ENCODE measurements at regions not wholly inside any gene's neighbourhood (a gene's known extent, or its start where the extent isn't known, plus 50 kb on each side); places are given as distances from the start of the nearest gene placed in this dataset.

GRCh38 chr18:73163236-73163635 is 295.4 kb upstream of the NETO1 start:
- ChIA-PET POLR2A (no interaction called here), CTCF (no interaction called here)
- H3K27ac ChIP-seq (ENCODE audit: low read depth, low read length), result no peak overlapping the region
- no peak for DNase-seq (ENCODE audit: low read depth, low spot score)
- no peaks in the 10 kb centered on the region for H3K27me3 ChIP-seq (ENCODE audit: control insufficient read depth, insufficient read depth, low read length)
- TF ChIP-seq, protein P1, sequence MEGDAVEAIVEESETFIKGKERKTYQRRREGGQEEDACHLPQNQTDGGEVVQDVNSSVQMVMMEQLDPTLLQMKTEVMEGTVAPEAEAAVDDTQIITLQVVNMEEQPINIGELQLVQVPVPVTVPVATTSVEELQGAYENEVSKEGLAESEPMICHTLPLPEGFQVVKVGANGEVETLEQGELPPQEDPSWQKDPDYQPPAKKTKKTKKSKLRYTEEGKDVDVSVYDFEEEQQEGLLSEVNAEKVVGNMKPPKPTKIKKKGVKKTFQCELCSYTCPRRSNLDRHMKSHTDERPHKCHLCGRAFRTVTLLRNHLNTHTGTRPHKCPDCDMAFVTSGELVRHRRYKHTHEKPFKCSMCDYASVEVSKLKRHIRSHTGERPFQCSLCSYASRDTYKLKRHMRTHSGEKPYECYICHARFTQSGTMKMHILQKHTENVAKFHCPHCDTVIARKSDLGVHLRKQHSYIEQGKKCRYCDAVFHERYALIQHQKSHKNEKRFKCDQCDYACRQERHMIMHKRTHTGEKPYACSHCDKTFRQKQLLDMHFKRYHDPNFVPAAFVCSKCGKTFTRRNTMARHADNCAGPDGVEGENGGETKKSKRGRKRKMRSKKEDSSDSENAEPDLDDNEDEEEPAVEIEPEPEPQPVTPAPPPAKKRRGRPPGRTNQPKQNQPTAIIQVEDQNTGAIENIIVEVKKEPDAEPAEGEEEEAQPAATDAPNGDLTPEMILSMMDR (IDR thresholded peaks at IDR 0.05; ENCODE audit: low read depth, low read length), result no peak
- no peaks in the 10 kb centered on the region for H3K9me3 ChIP-seq (ENCODE audit: control insufficient read depth, insufficient read depth, low read length)
- H3K4me3 ChIP-seq (ENCODE audit: low read depth, low read length), result no peak overlapping the region

DNA sequence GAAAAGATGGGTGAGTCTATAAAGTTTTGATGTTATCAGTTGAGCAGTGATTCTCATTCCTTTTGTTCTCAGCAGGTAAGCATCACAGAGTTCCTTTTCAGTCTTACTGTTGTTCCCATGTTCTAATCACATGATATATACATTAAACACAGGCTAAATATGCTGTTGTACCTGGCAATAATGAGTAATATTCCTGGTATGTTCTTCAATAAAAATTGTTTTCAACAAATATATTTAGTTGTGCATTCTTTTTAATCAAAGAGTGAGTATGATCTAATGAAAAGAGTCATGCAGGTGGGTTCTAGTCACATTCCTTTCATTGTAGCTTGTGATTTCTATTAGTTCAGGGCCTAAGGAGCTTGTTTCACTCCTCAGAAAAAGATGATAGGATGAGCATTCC is 288.3 kb upstream of the NETO1 start:
- no peak overlapping the region for H3K4me3 ChIP-seq (ENCODE audit: low read depth, low read length)
- H3K27ac ChIP-seq (ENCODE audit: low read depth, low read length), result no peak overlapping the region
- ChIA-PET POLR2A (no interaction called here), CTCF (no interaction called here)
- H3K9me3 ChIP-seq (ENCODE audit: control insufficient read depth, insufficient read depth, low read length), result no peaks in the 10 kb centered on the region
- no peaks in the 10 kb centered on the region for H3K27me3 ChIP-seq (ENCODE audit: control insufficient read depth, insufficient read depth, low read length)
- TF ChIP-seq, protein P1 (IDR thresholded peaks at IDR 0.05; ENCODE audit: low read depth, low read length), result no peak
- no peak for DNase-seq (ENCODE audit: low read depth, low spot score)

- POLR2A ChIA-PET, result no interaction called here
- no peak overlapping the region for H3K27ac ChIP-seq (ENCODE audit: low read depth, low read length)
- no peaks in the 10 kb centered on the region for H3K9me3 ChIP-seq (ENCODE audit: control insufficient read depth, insufficient read depth, low read length)
- no peaks in the 10 kb centered on the region for H3K27me3 ChIP-seq (ENCODE audit: control insufficient read depth, insufficient read depth, low read length)
- no peak for DNase-seq (ENCODE audit: low read depth, low spot score)
- CTCF ChIA-PET, result no interaction called here
- H3K4me3 ChIP-seq (ENCODE audit: low read depth, low read length), result no peak overlapping the region
- TF ChIP-seq, protein P1 (IDR thresholded peaks at IDR 0.05; ENCODE audit: low read depth, low read length), result no peak
Measured at GRCh38 chr18:73153271-73153670, 285.5 kb upstream of the NETO1 start.

DNA sequence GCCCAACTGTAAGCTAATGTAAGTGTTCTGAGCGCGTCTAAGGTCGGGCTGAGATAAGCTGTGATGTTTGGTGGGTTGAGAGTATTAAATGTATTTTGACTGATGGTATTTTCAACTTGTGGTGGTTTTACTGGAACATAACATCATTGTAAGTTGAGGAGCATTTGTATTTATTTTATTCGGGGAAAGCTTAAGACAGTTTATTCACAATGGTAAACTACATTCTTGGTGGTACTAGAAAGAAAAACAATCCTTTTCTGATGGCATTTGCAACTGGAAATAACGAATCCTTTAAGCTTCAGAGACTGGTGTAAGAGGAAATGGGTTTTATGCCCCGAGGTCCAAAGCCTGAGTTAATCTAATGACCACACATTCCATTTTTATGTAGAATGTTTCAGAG is 283.3 kb upstream of the NETO1 start:
- H3K9me3 ChIP-seq (ENCODE audit: control insufficient read depth, insufficient read depth, low read length), result no peaks in the 10 kb centered on the region
- CTCF ChIA-PET, result interaction anchor here (1.8 to 2.0 kb wide), 2 partner anchors 14 to 15 kb away, joined by 7 read pairs; no protein-coding TSS in a partner anchor
- TF ChIP-seq, protein P1 (IDR thresholded peaks at IDR 0.05; ENCODE audit: low read depth, low read length), result no peak
- H3K27me3 ChIP-seq (ENCODE audit: control insufficient read depth, insufficient read depth, low read length), result no peaks in the 10 kb centered on the region
- no peak overlapping the region for H3K27ac ChIP-seq (ENCODE audit: low read depth, low read length)
- POLR2A ChIA-PET, result interaction anchor here (1.3 kb wide), 1 partner anchor 27 kb away, joined by 3 read pairs; no protein-coding TSS in a partner anchor
- peak; percentile 33 for DNase-seq (ENCODE audit: low read depth, low spot score)
- no peak overlapping the region for H3K4me3 ChIP-seq (ENCODE audit: low read depth, low read length)

DNA sequence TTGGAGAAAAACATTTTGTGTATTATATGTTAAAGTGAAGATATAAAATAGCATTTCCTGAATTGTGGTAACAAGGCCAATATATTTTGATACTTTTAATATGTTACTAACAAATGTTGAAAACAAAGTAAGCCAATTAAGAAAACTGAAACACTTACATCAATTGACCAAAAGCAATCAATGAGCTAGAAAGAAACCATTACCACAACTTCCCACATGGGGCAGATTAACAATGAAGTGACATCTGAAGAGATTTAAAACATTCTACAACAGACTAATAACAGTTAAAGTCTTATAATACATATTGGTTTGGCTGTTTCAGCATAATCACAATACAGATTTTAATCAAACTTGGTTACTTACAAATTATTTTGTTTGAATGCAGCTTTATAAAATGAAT is 282.4 kb upstream of the NETO1 start:
- ChIA-PET POLR2A (no interaction called here), CTCF (interaction anchor here (0.6 to 2.0 kb wide), 5 partner anchors 13 to 694 kb away, joined by 3 to 7 read pairs (median 5); no protein-coding TSS in a partner anchor)
- Histone ChIP-seq H3K27me3 (ENCODE audit: control insufficient read depth, insufficient read depth, low read length) (peaks cover 3% of the 10 kb centered on the region), H3K27ac (ENCODE audit: low read depth, low read length) (no peak overlapping the region), H3K9me3 (ENCODE audit: control insufficient read depth, insufficient read depth, low read length) (no peaks in the 10 kb centered on the region), H3K4me3 (ENCODE audit: low read depth, low read length) (no peak overlapping the region)
- DNase-seq (ENCODE audit: low read depth, low spot score), result no peak
- TF ChIP-seq, protein P1 (IDR thresholded peaks at IDR 0.05; ENCODE audit: low read depth, low read length), result 0 out of 2 replicates have a peak, but pooled peaks have one; percentile 12
